GM03348 (cell line): ENCODE measurements at regions not wholly inside any gene's neighbourhood (a gene's known extent, or its start where the extent isn't known, plus 50 kb on each side); places are given as distances from the start of the nearest gene placed in this dataset.

Source experiments
- DNase-seq: peaks from one replicate; pipeline ENCODE4 v3.0.0; 2012; ENCODE audit warnings: low spot score

DNA sequence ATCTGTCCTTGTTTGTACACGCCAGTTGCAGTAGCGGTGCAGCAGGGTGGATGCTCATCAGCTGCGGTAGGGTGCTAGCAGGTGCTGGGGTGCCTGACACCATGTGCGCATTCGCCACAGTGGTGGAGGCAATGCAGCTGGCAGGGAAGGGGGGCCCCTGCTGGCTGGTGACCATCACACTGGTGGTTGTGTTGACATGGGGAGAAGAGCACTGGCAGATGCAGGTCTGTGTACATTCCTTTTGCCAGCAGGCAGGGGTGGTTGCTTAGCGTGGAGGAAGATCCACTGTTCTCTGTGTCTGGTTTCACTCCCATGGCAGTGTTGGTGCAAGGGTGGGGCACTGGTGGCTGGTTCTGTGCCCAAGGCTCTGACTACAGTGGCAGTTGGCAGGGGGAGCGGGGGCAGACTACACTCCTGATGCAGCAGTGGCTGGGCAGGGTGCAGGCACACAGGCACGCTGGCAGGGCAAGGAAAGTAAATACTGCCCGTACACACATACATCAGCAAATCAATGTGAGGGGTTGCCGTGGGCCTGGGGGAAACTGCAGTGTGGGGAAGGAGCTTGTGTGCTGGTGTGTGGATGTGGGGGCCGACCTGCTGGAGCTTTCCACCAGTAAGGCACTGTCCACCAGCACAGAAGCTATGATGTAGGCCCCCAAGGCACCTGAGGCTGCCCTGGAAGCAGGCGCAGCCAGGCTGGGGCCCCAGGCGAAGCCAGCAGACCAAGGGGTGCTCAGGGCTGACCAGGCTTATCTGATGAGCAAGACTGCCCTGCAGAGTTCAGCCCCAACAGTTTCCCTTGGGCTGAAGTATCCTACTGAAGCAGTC is 87.2 kb upstream of the UNC5B start:
- no peak for DNase-seq

DNA sequence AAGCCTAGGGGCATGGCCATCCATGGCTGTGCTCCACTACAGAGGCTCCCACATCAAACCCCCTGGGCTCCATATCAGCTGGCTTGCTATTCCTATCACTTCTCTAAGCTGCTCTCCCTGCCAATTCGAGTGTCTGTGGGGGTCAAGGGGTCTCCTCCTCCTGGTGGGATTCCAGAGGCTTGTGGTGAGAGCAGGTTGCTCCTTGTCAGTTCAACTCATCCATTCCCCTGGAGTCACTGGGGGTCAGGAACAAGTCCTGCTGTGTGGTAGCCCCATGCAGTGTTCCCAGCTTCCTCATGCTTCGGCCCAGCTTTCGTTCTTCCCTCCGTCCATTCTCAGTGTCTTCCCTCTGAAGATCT is 86.6 kb upstream of the UNC5B start:
- no peak for DNase-seq

DNA sequence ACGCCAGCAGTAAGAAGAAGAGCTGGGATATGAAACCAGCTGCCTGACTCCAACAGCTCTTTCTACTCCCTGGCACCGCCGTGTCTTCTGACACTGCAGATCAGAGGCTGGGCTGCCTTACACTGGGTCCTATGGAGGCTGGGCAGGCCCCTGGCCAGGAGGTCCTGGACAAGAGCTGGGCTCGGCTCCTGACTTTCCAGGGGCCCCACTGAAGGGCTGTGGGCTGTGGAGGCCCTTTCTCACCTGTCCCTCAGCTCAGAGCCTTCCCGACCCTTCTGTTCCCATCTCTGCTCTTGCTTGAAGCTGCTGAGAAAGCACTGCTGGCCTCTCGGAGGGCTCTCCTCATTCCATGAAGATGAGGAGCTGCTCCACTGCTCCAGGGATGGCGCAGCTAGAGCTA is 85.9 kb upstream of the UNC5B start:
- DNase-seq: peak; percentile 3

DNA sequence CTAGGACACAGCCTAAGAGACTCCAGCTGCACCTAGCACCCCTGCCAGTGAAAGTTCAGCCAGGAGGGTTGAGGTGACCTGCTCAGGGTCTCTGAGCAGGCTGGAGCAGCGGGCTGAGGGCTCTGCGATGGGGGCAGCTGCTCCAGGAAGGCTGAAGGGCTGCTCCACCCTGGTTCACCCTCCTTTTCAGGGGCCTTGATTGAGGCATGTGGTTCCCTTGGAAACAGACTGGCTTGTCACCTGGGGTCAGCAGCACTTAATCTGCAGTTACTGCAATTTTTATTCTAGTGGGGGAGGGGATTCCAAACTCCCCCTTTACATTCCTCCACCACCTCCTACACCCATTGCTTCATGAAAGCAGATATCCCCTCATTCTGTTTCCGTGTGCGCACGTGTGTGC is 85.3 kb upstream of the UNC5B start:
- DNase-seq: peak; percentile 3

DNA sequence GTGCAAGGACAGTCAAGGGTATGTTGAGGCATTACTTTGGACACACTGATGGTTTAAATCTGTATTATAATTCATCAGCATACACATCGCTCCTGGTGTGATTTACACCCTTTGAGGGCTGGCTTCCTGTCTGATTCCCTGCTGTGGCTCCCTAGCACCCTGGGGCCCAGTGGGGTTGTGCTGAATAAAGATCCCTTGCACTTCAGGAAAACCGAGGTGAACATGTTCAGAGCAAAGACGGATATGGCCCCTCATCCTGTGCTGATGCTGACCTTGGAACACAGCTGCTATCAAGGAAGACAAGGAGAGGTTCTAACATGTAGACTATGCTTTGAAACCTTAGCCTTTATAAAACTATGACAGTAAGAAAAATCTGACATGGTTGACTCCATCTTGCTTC is 84.6 kb upstream of the UNC5B start:
- DNase-seq: no peak

DNA sequence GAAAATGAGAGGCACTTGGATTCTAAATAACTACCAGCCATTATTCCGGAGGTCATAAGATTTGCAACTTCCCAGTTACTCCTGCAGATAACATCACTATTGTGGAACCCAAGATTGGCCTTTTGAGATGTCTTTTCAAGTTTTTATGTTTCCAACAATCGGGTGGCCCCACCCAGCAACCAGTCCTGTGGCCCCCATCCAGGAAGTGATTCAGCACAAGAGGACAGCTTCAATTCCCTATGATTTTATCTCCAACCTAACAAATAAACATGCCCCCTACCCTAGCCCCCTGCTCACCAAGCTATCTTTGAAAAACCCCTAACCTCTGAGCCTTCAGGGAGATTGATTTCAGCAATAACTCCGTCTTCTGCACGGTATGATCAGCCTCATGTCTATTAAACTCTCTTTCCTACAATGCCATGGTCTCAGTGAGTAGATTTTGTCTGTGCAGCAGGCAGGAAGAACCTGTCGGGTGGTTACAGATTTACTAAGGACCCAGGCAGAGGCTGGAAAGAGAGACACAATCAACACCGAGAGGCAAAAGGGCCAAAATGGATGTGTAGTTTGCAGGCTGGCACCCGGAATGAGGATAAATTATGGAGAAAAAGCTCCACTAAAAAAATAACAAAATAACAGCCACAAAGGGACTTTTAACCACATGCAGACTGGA is 83.9 kb upstream of the UNC5B start:
- peak; percentile 1 for DNase-seq

GRCh38 chr10:71131096-71131495 is 81.3 kb upstream of the UNC5B start:
- DNase-seq: no peak

DNA sequence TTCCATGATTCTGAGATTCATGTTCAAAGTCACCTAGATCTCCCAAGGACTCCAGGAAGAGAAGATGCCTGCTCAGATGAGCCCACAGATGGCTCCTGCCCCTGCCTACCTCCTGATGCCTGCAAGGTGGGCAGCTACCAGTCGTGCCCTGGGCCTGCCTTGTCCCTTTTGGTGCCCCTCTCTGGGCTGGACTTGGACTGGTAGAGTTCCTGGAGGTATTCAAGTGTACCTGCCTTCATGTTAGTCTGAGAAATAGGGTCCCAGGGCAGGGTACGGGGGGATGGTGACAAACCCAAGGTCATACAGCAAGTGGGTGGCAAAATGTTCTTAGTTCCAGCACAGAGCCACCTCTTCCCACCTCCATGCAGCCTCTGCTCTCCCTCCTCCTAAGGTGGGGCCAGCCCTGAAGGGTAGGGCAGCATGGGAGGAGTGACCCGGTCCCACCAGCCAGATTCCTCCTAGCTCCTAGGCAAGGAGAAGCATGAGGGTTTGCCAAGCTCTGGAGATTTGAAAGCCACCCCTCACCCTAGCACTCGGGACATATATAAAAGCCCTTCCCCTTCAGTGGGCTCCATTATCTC is 80.8 kb upstream of the UNC5B start:
- DNase-seq: no peak

DNA sequence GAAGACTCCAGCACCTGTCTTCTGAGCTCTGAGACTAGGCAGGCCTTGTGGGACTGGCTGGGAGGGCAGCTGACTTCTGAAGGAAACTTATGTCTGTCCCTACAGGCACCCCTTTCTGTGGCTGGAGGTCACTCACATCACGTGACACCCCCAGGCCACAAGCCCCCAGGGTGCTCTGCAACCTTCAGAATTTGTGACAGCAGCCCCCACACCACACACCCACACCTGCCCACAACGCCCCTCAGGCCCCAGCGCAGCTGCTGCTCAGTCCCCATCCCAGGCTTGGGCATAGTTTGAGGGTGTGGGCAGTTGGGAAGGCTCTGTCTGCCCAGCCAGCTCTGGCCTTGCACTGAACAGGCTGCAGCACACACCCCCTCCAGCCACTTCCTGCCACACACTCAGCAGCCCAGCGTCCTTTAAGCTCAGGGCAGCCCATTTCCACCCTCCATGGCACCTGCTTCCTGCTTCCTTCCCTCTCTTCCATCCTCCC is 80.0 kb upstream of the UNC5B start:
- no peak for DNase-seq

GRCh38 chr10:71133710-71134686 is 78.4 kb upstream of the UNC5B start:
- DNase-seq: no peak

- no peak for DNase-seq
Measured at GRCh38 chr10:71134732-71135211, 77.6 kb upstream of the UNC5B start.

- no peak for DNase-seq
Measured at GRCh38 chr10:71135236-71135635, 77.1 kb upstream of the UNC5B start.

DNA sequence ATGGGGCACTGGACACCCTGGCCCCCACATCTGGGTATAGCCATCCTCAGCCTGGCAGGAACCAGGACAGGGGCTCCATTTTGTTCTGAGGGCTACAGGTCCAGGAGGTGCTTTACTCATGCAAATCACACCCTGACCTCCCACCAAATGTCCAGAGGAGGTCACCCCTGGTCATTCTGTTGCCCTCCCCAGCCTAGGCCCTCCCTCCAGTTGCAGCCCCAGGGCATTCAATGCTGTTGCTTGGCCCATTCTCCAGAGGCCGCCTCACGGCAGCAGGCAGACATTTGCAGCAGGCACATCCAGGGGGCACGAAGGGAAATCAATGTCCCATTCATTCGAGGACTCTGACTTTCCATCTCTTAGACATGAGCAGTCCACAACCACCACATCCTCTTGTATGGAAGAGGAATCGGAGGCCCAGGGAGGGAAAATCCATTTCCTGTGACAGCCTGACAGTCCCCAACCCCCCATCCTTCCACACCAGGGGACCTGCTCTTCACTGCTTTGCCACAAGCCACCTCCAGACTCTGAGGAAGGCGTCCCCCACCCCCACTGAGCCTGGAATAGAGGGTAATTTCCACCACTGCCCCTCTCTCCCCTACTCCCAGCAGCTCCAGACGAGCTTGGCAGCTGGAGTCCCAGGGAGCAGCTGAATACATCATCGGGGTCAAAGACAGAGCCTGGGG is 76.2 kb upstream of the UNC5B start:
- no peak for DNase-seq

DNA sequence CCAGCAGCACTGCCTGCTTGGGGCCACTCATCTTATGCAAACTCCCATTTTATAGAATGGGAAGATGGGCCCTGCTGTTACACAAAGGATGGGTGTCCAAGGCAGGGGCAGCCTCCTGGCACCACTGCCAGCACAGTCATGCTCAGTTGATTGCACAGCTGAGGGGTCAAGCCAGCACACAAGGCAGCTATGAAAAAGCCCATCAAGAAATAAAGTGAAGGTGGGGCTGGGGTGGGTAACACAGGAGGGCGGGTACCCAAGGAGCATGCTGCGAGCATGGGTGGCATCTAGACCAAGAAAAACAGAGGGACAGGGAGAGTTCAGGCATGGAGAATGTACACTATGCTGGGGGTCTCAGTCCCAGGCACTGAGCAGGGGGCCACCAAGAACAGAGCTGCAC is 74.7 kb upstream of the UNC5B start:
- DNase-seq: no peak

DNA sequence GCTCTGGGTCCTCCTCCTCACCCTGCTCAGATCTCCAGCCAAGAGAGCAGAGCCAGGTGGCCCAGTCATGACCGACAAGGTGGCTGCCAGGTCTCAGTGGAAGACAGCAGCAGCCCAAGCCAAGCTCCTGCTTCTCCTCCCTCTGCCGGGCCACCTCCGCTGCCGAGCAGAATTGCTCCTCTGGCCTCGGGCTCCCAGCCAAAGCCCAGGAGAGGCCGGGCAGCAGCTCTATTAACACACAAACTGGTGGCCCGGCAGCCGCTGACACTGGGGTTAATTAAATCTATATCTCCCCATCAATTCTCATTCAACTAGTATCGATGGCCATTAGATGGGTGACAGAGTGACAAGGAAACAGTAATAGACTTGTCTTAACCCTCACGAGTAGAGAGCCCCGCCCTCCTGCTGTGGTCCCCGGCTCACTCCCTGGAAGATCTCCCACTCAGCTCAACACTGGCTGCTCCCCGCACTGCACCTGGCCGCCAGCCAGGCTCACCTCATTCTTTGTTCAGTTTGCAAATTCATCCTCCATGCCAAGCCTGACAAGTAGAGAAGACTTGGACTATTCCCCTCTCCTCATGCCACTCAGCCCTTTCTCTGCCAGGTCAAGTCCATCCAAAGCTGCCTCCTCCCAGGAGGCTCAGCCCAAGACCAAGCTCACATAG is 74.1 kb upstream of the UNC5B start:
- DNase-seq: no peak

GRCh38 chr10:71141528-71141927 is 70.8 kb upstream of the UNC5B start:
- no peak for DNase-seq

DNA sequence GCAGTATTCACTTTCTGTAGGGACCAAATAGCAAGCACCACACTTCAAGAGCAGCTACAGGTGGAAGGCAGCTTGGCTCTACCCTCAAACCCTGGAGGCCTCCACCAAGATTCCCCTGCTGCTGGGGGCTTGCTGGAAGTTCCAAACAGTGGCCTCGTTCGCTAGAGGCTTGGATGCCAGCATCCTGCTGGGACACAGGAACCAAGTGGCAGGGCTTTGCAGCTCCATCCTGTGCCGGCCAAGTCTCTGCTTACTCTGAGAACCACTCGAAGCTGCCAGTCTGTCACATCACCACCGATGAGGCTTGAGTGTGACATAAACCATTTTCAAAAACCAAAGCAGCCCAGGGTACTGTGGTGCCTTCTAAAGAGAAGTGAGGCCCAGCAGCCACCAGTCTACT is 69.2 kb upstream of the UNC5B start:
- DNase-seq: no peak

- DNase-seq: no peak
Measured at GRCh38 chr10:71143610-71144009, 68.8 kb upstream of the UNC5B start.

GRCh38 chr10:71144824-71145223 is 67.5 kb upstream of the UNC5B start:
- no peak for DNase-seq

DNA sequence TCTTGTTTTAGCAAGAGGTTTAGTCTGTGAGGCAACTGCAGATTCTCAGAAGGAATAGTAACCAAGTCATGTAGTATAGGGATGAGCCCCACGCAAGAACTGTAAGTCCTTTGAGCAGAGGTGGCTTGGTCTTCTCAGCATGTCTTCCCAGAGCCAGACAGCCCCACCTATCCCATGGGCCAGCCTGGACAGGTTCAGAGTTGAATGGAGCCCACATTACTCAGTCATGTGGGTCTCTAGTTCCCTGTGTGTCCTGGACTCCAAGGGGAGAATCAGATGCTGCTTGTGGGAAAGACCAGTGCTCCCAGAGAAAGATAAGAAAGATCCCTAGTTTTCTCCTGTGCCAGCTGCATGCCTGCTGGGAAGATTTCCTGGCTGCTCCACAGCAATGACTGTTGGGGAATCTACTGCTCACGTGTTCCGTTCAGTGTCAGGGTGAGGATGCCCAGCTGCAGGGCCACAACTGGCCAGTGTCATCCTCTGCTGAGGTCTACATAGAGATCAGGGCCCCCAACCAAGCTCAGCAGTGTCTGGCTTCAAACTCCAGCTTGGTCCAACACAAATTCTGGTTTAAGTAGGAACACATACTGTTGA is 66.9 kb upstream of the UNC5B start:
- DNase-seq: no peak
